WERI-Rb-1 (cell line): ENCODE measurements at regions not wholly inside any gene's neighbourhood (a gene's known extent, or its start where the extent isn't known, plus 50 kb on each side); places are given as distances from the start of the nearest gene placed in this dataset.

ENCODE experiments used
- DNase-seq: peaks from one replicate; pipeline ENCODE4 v3.0.0-alpha.2; 2020
- H3K27ac ChIP-seq: fragments of 250-450 bp; sonication (Bioruptor Pico); 2 replicates; pipeline ENCODE4 v1.5.1; 2020; ENCODE audit warnings: mild to moderate bottlenecking, moderate library complexity
- H3K27me3 ChIP-seq: fragments of 250-450 bp; sonication (Bioruptor Pico); 2 replicates; pipeline ENCODE4 v1.5.1; 2021; ENCODE audit warnings: mild to moderate bottlenecking, low read depth, moderate library complexity; ENCODE audit not compliant: insufficient read depth, severe bottlenecking
- H3K36me3 ChIP-seq: fragments of 250-450 bp; sonication (Bioruptor Pico); 2 replicates; pipeline ENCODE4 v1.5.1; 2020; ENCODE audit warnings: mild to moderate bottlenecking, moderate library complexity
- H3K4me3 ChIP-seq: 2 replicates; pipeline ENCODE4 v1.5.1; 2011; ENCODE audit warnings: low read depth, mild to moderate bottlenecking, control low read depth, low read length
- H3K9me3 ChIP-seq: fragments of 250-450 bp; sonication (Bioruptor Pico); 2 replicates; pipeline ENCODE4 v1.5.1; 2021; ENCODE audit warnings: mild to moderate bottlenecking, moderate library complexity; ENCODE audit not compliant: severe bottlenecking
- TF ChIP-seq, protein P1 (sequence below): IDR thresholded peaks from 2 replicates; pipeline ENCODE4 v1.5.1; 2011; ENCODE audit warnings: low read depth, mild to moderate bottlenecking, control low read depth, inconsistent platforms, low read length

- TF ChIP-seq, protein P1, sequence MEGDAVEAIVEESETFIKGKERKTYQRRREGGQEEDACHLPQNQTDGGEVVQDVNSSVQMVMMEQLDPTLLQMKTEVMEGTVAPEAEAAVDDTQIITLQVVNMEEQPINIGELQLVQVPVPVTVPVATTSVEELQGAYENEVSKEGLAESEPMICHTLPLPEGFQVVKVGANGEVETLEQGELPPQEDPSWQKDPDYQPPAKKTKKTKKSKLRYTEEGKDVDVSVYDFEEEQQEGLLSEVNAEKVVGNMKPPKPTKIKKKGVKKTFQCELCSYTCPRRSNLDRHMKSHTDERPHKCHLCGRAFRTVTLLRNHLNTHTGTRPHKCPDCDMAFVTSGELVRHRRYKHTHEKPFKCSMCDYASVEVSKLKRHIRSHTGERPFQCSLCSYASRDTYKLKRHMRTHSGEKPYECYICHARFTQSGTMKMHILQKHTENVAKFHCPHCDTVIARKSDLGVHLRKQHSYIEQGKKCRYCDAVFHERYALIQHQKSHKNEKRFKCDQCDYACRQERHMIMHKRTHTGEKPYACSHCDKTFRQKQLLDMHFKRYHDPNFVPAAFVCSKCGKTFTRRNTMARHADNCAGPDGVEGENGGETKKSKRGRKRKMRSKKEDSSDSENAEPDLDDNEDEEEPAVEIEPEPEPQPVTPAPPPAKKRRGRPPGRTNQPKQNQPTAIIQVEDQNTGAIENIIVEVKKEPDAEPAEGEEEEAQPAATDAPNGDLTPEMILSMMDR = no peak
- Histone ChIP-seq H3K4me3 (no peak overlapping the region), H3K9me3 (no peaks in the 10 kb centered on the region), H3K27me3 (no peaks in the 10 kb centered on the region), H3K36me3 (no peaks in the 10 kb centered on the region), H3K27ac (no peak overlapping the region)
- DNase-seq = no peak
Measured at GRCh38 chr1:25088180-25088701, 144.1 kb downstream of the SYF2 start.

DNA sequence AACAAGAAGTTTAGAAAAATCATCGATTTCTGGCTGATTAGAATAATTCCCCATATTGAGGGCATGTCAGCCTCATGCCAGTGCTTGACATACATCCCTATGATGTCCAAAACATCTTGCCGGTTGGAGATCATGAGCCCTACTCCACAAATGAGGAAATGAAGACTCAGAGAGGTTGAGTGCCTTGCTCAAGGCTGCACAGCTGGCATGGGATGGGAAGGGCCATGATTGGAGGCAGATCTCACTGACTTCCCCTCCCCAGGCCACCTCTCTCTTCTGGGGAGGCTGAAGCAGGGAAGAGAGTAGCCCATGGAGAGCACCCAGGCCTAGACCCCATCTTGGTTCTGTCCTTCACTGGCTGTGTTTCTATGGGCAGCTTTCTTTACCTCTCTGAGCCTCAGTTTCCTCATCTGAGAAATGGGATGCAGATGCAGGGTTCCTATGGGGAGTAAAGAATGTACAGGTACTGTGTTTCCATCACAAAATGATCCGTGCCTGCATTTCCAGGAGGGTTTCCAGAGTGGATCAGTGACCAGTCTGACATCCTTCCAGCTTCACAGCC, 145.7 kb downstream of the SYF2 start:
- H3K27ac ChIP-seq = no peak overlapping the region
- no peaks in the 10 kb centered on the region for H3K9me3 ChIP-seq
- H3K27me3 ChIP-seq = no peaks in the 10 kb centered on the region
- DNase-seq = no peak
- no peaks in the 10 kb centered on the region for H3K36me3 ChIP-seq
- TF ChIP-seq, protein P1 = no peak
- H3K4me3 ChIP-seq = no peak overlapping the region

DNA sequence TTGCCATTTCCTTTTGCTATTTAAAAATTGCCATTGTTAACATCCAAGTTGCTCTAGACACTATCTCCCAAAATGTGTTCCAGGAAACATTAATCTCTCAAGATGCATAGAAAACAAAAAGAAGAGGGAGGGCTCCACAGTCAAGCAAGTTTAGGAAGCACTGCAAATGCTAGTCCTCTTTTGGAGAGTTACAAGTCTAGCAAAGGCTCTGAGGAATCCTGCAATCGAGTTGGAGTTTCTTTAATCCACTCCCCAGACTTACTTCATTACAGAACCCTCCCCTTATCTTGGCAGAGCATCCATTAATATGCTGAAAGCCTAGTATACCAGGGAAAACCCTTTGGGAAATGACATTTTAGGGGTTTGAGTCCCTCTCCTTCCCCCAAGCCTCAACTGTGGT, 147.9 kb downstream of the SYF2 start:
- Histone ChIP-seq H3K4me3 (no peak overlapping the region), H3K36me3 (no peaks in the 10 kb centered on the region), H3K27me3 (no peaks in the 10 kb centered on the region), H3K27ac (no peak overlapping the region), H3K9me3 (no peaks in the 10 kb centered on the region)
- TF ChIP-seq, protein P1 = no peak
- DNase-seq = no peak

GRCh38 chr1:25083481-25084345, 148.6 kb downstream of the SYF2 start:
- Histone ChIP-seq H3K27me3 (no peaks in the 10 kb centered on the region), H3K27ac (no peak overlapping the region), H3K4me3 (no peak overlapping the region), H3K9me3 (no peaks in the 10 kb centered on the region), H3K36me3 (no peaks in the 10 kb centered on the region)
- TF ChIP-seq, protein P1 = no peak
- no peak for DNase-seq

- DNase-seq = no peak
- TF ChIP-seq, protein P1 = no peak
- H3K27me3 ChIP-seq = no peaks in the 10 kb centered on the region
Measured at GRCh38 chr1:25082995-25083394, 149.3 kb downstream of the SYF2 start.

More at GRCh38 chr1:25082995-25083394, 149.3 kb downstream of the SYF2 start:
- Histone ChIP-seq H3K4me3 (no peak overlapping the region), H3K36me3 (no peaks in the 10 kb centered on the region), H3K9me3 (no peaks in the 10 kb centered on the region), H3K27ac (no peak overlapping the region)
